ENCODE measurements at regions not wholly inside any gene's neighbourhood (a gene's known extent, or its start where the extent isn't known, plus 50 kb on each side); places are given as distances from the start of the nearest gene placed in this dataset.

- TF ChIP-seq CTCF (IDR thresholded peaks at IDR 0.05) (no peak), POLR2AphosphoS5 (IDR thresholded peaks at IDR 0.05) (no peak)
These were observed 339.3 kb downstream of the ABCC12 start for GRCh38 chr16:47816511-47816910.
